Adrenal gland (tissue), 5 donors: ENCODE measurements at regions not wholly inside any gene's neighbourhood (a gene's known extent, or its start where the extent isn't known, plus 50 kb on each side); places are given as distances from the start of the nearest gene placed in this dataset.

Experiments
- POLR2A ChIP-seq, 2 donors: fragments of 450-650 bp; IDR thresholded peaks; one replicate each; pipeline ENCODE4 v1.6.1; 2017; ENCODE audit warnings: antibody characterized with exemption in 2 of 2, mild to moderate bottlenecking in 2 of 2, moderate library complexity in 1 of 2
- TF ChIP-seq, protein P1 (sequence below), 6 experiments: fragments of 450-650 bp in 4 of 6; fragments of 200-600 bp in 2 of 6; sonication (generic) in 1 of 6; IDR thresholded peaks; 1 replicate in 5 of 6; 2 replicates in 1 of 6; pipeline versions ENCODE4 v1.5.1 to v1.8.0; 2016 to 2021; ENCODE audit warnings: antibody characterized with exemption in 6 of 6, mild to moderate bottlenecking in 2 of 6, moderate library complexity in 1 of 6
- donor health status: DM: no; HTN: no; CAD: no.

- TF ChIP-seq, protein P1, sequence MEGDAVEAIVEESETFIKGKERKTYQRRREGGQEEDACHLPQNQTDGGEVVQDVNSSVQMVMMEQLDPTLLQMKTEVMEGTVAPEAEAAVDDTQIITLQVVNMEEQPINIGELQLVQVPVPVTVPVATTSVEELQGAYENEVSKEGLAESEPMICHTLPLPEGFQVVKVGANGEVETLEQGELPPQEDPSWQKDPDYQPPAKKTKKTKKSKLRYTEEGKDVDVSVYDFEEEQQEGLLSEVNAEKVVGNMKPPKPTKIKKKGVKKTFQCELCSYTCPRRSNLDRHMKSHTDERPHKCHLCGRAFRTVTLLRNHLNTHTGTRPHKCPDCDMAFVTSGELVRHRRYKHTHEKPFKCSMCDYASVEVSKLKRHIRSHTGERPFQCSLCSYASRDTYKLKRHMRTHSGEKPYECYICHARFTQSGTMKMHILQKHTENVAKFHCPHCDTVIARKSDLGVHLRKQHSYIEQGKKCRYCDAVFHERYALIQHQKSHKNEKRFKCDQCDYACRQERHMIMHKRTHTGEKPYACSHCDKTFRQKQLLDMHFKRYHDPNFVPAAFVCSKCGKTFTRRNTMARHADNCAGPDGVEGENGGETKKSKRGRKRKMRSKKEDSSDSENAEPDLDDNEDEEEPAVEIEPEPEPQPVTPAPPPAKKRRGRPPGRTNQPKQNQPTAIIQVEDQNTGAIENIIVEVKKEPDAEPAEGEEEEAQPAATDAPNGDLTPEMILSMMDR (IDR thresholded peaks at IDR 0.05), result no peak
- no peak for TF ChIP-seq POLR2A (IDR thresholded peaks at IDR 0.05)
Measured at GRCh38 chr7:94222516-94222915, 172.2 kb upstream of the COL1A2 start.
